Right renal pelvis (tissue), 4 donors: ENCODE measurements at regions not wholly inside any gene's neighbourhood (a gene's known extent, or its start where the extent isn't known, plus 50 kb on each side); places are given as distances from the start of the nearest gene placed in this dataset.
A peak's percentile ranks its signal among the peaks of the same experiment; 100 is the strongest.
"Not testable (repeated sequence)": the region's sequence is repeated elsewhere in the genome, so short reads cannot be mapped to it uniquely, and the experiment has no call there.

ENCODE experiments used
- DNase-seq, 4 donors: peaks; one replicate each; pipeline ENCODE4 v3.0.0-alpha.2; 2013; ENCODE audit warnings: low read depth in 4 of 4, low spot score in 3 of 4, missing footprints in 1 of 4

GRCh38 chr3:18988614-18989229 is 159.6 kb upstream of the KCNH8 start:
- peak; percentile 10 to 22 (median 12) for DNase-seq

- DNase-seq: no peak
These were observed 160.4 kb upstream of the KCNH8 start for GRCh38 chr3:18987862-18988447.

- no peak for DNase-seq
These were observed 161.2 kb upstream of the KCNH8 start for GRCh38 chr3:18987070-18987469.

GRCh38 chr3:18982920-18983319 is 165.4 kb upstream of the KCNH8 start:
- no peak for DNase-seq

- DNase-seq: not testable (repeated sequence)
These were observed 172.2 kb upstream of the KCNH8 start for GRCh38 chr3:18976102-18976501.

GRCh38 chr3:18968120-18968519 is 180.2 kb upstream of the KCNH8 start:
- DNase-seq: no peak

GRCh38 chr3:18965781-18966180 is 182.5 kb upstream of the KCNH8 start:
- no peak for DNase-seq

GRCh38 chr3:18964640-18965039 is 183.7 kb upstream of the KCNH8 start:
- DNase-seq: no peak

GRCh38 chr3:18951333-18951732 is 197.0 kb upstream of the KCNH8 start:
- DNase-seq: no peak

- no peak for DNase-seq
These were observed 201.8 kb upstream of the KCNH8 start for GRCh38 chr3:18946524-18946923.

GRCh38 chr3:18937574-18937973 is 210.7 kb upstream of the KCNH8 start:
- no peak for DNase-seq

- no peak for DNase-seq
These were observed 229.2 kb upstream of the KCNH8 start for GRCh38 chr3:18919158-18919557.

- DNase-seq: no peak
These were observed 230.4 kb upstream of the KCNH8 start for GRCh38 chr3:18917923-18918322.

- no peak for DNase-seq
These were observed 246.1 kb upstream of the KCNH8 start for GRCh38 chr3:18902081-18902793.

- DNase-seq: no peak
These were observed 246.7 kb upstream of the KCNH8 start for GRCh38 chr3:18901571-18901970.

- DNase-seq: no peak
These were observed 247.3 kb upstream of the KCNH8 start for GRCh38 chr3:18900994-18901393.

GRCh38 chr3:18898911-18899310 is 249.4 kb upstream of the KCNH8 start:
- no peak for DNase-seq

GRCh38 chr3:18892756-18893155 is 255.6 kb upstream of the KCNH8 start:
- no peak for DNase-seq

GRCh38 chr3:18892047-18892446 is 256.3 kb upstream of the KCNH8 start:
- DNase-seq: no peak

- DNase-seq: no peak
These were observed 256.7 kb upstream of the KCNH8 start for GRCh38 chr3:18891641-18892040.

- no peak for DNase-seq
These were observed 257.9 kb upstream of the KCNH8 start for GRCh38 chr3:18890449-18890848.

- DNase-seq: no peak
These were observed 259.5 kb upstream of the KCNH8 start for GRCh38 chr3:18888819-18889218.
